ENCODE measurements at regions not wholly inside any gene's neighbourhood (a gene's known extent, or its start where the extent isn't known, plus 50 kb on each side); places are given as distances from the start of the nearest gene placed in this dataset.
"Not testable (repeated sequence)": the region's sequence is repeated elsewhere in the genome, so short reads cannot be mapped to it uniquely, and the experiment has no call there.

- DNase-seq: no peak
These were observed 185.6 kb downstream of the INSC start for GRCh38 chr11:15300341-15300740.

GRCh38 chr11:15307619-15308024, 192.9 kb downstream of the INSC start:
- no peak for DNase-seq

GRCh38 chr11:15308840-15309239, 194.1 kb downstream of the INSC start:
- no peak for DNase-seq

GRCh38 chr11:15309296-15309695, 194.6 kb downstream of the INSC start:
- no peak for DNase-seq

- DNase-seq: no peak
These were observed 199.1 kb downstream of the INSC start for GRCh38 chr11:15313862-15314261.

GRCh38 chr11:15318814-15319213, 204.1 kb downstream of the INSC start:
- DNase-seq: no peak

- no peak for DNase-seq
These were observed 211.8 kb downstream of the INSC start for GRCh38 chr11:15326520-15326919.

GRCh38 chr11:15327786-15328231, 213.1 kb downstream of the INSC start:
- peak; percentile 67 for DNase-seq

GRCh38 chr11:15333407-15333806, 218.7 kb downstream of the INSC start:
- no peak for DNase-seq

- DNase-seq: no peak
These were observed 220.0 kb downstream of the INSC start for GRCh38 chr11:15334766-15335165.

- DNase-seq: no peak
These were observed 221.3 kb downstream of the INSC start for GRCh38 chr11:15336021-15336420.

GRCh38 chr11:15339302-15339701, 224.6 kb downstream of the INSC start:
- DNase-seq: no peak

- DNase-seq: no peak
These were observed 226.9 kb downstream of the INSC start for GRCh38 chr11:15341587-15341986.

GRCh38 chr11:15342163-15342562, 227.4 kb downstream of the INSC start:
- no peak for DNase-seq

- DNase-seq: no peak
These were observed 232.2 kb downstream of the INSC start for GRCh38 chr11:15346907-15347306.

GRCh38 chr11:15347969-15348734, 233.4 kb downstream of the INSC start:
- DNase-seq: no peak

GRCh38 chr11:15349413-15349812, 234.7 kb downstream of the INSC start:
- DNase-seq: no peak

- DNase-seq: no peak
These were observed 246.6 kb downstream of the INSC start for GRCh38 chr11:15361316-15361715.

GRCh38 chr11:15365286-15365685, 250.6 kb downstream of the INSC start:
- DNase-seq: not testable (repeated sequence)

- DNase-seq: no peak
These were observed 253.0 kb downstream of the INSC start for GRCh38 chr11:15367695-15368094.

GRCh38 chr11:15370495-15371147, 255.9 kb downstream of the INSC start:
- DNase-seq: peak; percentile 23

- no peak for DNase-seq
These were observed 256.8 kb downstream of the INSC start for GRCh38 chr11:15371533-15371932.

- peak; percentile 9 for DNase-seq
These were observed 259.7 kb downstream of the INSC start for GRCh38 chr11:15374418-15374817.

- DNase-seq: no peak
These were observed 264.2 kb downstream of the INSC start for GRCh38 chr11:15378941-15379340.

All from renal pelvis (tissue), 1 donor.